Nephron progenitor cell (in vitro differentiated cells): ENCODE measurements at regions not wholly inside any gene's neighbourhood (a gene's known extent, or its start where the extent isn't known, plus 50 kb on each side); places are given as distances from the start of the nearest gene placed in this dataset.

Source experiments
- DNase-seq: peaks from one replicate; pipeline ENCODE4 v3.0.0; 2021
- H3K27ac Mint-ChIP-seq: 2 replicates; pipeline ENCODE4 v1.8.0; 2021; ENCODE audit warnings: mild to moderate bottlenecking, moderate library complexity, mixed read lengths
- H3K27me3 Mint-ChIP-seq: 2 replicates; pipeline ENCODE4 v1.8.0; 2021; ENCODE audit warnings: mild to moderate bottlenecking, low read depth, mixed read lengths; ENCODE audit not compliant: poor library complexity
- H3K36me3 Mint-ChIP-seq: 2 replicates; pipeline ENCODE4 v1.8.0; 2021; ENCODE audit warnings: low read depth, mixed read lengths
- H3K4me1 Mint-ChIP-seq: 2 replicates; pipeline ENCODE4 v1.8.0; 2021; ENCODE audit warnings: mixed read lengths
- H3K4me3 Mint-ChIP-seq: 2 replicates; pipeline ENCODE4 v1.8.0; 2021; ENCODE audit warnings: mild to moderate bottlenecking, moderate library complexity, mixed read lengths
- H3K9me3 Mint-ChIP-seq: 2 replicates; pipeline ENCODE4 v1.8.0; 2021; ENCODE audit warnings: mild to moderate bottlenecking, moderate library complexity, mixed read lengths
- TF ChIP-seq, protein P1 (sequence below): fragments of 200-600 bp; sonication (generic); IDR thresholded peaks from 2 replicates; pipeline ENCODE4 v1.5.0; 2021; ENCODE audit warnings: antibody characterized with exemption

DNA sequence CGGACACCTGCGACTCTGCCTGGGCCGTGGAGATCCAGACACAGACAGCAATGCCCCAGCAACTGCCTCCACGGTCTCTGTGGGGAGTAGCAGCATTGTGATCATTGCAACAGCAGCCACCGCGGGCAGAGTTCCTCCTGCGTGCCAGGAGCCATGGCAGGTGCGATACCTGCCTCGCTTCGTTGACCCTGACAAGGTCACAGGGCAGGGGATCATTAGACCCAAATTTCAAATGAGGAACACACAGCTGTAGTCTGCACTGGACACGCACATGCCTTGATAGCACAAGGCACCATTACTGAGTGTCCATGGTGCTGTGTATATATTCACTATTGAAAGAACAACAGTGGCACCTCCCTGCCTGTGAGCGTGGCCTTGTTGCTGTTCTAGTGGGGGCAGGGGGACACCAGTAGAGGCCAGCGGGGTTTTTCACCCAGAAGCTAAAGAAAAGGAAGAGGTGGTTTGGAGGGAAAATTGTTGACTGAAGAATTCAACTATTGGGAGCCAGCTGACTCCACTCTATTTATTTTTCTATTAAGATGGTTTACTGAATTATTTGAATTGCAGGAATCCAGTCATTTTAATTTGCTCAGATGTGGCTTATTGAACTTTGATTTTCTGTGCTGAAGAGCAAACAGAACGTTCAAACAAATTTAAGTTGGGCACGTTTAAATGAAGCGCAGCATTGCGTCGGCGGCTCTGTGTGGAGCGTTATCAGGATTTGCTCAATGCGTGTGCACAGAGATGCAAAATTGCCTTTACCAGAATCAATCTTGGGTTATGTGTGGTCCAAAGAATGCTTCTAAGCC, 60.2 kb upstream of the RPS6KA2 start:
- H3K36me3 Mint-ChIP-seq: no peaks in the 10 kb centered on the region
- TF ChIP-seq, protein P1, sequence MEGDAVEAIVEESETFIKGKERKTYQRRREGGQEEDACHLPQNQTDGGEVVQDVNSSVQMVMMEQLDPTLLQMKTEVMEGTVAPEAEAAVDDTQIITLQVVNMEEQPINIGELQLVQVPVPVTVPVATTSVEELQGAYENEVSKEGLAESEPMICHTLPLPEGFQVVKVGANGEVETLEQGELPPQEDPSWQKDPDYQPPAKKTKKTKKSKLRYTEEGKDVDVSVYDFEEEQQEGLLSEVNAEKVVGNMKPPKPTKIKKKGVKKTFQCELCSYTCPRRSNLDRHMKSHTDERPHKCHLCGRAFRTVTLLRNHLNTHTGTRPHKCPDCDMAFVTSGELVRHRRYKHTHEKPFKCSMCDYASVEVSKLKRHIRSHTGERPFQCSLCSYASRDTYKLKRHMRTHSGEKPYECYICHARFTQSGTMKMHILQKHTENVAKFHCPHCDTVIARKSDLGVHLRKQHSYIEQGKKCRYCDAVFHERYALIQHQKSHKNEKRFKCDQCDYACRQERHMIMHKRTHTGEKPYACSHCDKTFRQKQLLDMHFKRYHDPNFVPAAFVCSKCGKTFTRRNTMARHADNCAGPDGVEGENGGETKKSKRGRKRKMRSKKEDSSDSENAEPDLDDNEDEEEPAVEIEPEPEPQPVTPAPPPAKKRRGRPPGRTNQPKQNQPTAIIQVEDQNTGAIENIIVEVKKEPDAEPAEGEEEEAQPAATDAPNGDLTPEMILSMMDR: no peak
- H3K27ac Mint-ChIP-seq: peak overlapping the region; percentile 52
- peaks cover 14% of the 10 kb centered on the region for H3K27me3 Mint-ChIP-seq
- H3K4me3 Mint-ChIP-seq: peak overlapping the region; percentile 61
- H3K9me3 Mint-ChIP-seq: no peaks in the 10 kb centered on the region
- DNase-seq: no peak
- H3K4me1 Mint-ChIP-seq: peaks cover 53% of the 10 kb centered on the region

DNA sequence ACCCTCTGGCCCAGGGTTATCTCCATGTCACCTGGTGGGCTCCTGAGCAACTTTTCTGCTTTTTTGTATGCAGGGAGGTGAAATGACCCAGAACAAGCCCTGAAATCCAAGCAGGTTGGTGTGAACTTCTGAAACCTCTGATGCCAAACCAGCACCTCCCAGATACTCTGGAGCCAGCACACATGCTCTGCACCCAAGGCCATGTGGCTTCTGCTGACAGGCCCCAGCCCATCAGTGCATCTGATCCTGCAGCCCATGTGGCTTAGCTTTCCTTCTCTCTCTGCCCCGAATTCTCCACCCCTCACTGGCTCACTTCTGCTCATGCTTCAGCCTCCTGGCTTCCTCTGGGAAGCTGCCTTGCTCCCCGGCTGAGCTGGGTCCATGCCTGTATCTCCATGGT, 59.3 kb upstream of the RPS6KA2 start:
- peaks cover 16% of the 10 kb centered on the region for H3K27me3 Mint-ChIP-seq
- peaks cover 50% of the 10 kb centered on the region for H3K4me1 Mint-ChIP-seq
- no peaks in the 10 kb centered on the region for H3K9me3 Mint-ChIP-seq

DNA sequence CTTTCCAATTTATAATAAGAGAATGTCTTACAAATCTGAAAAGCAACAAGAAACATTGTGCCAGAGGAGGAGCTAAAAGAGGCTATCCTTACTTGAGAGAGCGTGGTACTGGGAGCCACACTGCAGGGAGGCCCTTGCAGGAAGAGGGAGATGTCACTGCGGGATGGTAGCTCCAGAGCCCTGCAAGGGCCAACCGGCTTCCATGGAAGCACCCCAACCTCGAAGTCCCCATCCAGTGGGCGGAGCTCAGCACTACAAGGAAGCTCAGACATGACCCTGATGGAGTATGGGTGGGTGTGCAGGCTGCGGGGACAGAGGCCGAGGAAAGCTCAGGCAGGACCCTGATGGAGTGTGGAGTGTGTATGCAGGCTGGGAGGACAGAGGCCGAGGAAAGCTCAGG, 57.8 kb upstream of the RPS6KA2 start:
- TF ChIP-seq, protein P1: no peak
- H3K27ac Mint-ChIP-seq: peak overlapping the region; percentile 94
- peaks cover 3% of the 10 kb centered on the region for H3K9me3 Mint-ChIP-seq
- peaks cover 43% of the 10 kb centered on the region for H3K4me1 Mint-ChIP-seq
- no peak for DNase-seq
- peaks cover 16% of the 10 kb centered on the region for H3K27me3 Mint-ChIP-seq
- no peak overlapping the region for H3K4me3 Mint-ChIP-seq
- H3K36me3 Mint-ChIP-seq: no peaks in the 10 kb centered on the region

More for the DNA sequence above, 59.3 kb upstream of the RPS6KA2 start:
- Mint-ChIP-seq H3K27ac (no peak overlapping the region), H3K4me3 (no peak overlapping the region), H3K36me3 (no peaks in the 10 kb centered on the region)
- TF ChIP-seq, protein P1: no peak
- DNase-seq: no peak

DNA sequence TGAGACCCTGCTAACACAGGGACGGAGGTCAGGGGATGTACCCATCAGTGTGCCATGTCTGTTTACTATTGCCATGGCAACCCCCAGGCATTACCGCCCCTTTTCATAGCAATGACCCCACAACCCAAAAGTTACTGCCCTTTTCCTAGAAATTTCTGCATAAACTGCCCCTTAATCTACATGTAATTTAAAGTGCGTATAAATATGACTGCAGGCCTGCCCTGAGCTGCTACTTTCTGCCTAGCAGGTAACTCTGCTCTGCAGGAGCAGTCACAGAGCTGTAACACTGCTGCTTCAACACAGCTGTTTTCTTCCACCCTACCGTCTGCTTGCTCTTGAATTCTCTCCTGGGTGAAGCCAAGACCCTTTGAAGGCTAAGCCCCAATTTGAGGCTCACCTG, 57.1 kb upstream of the RPS6KA2 start:
- DNase-seq: no peak
- no peaks in the 10 kb centered on the region for H3K36me3 Mint-ChIP-seq
- H3K27ac Mint-ChIP-seq: no peak overlapping the region
- peaks cover 16% of the 10 kb centered on the region for H3K27me3 Mint-ChIP-seq
- peaks cover 41% of the 10 kb centered on the region for H3K4me1 Mint-ChIP-seq
- H3K4me3 Mint-ChIP-seq: no peak overlapping the region
- H3K9me3 Mint-ChIP-seq: peaks cover 3% of the 10 kb centered on the region
- TF ChIP-seq, protein P1: no peak

DNA sequence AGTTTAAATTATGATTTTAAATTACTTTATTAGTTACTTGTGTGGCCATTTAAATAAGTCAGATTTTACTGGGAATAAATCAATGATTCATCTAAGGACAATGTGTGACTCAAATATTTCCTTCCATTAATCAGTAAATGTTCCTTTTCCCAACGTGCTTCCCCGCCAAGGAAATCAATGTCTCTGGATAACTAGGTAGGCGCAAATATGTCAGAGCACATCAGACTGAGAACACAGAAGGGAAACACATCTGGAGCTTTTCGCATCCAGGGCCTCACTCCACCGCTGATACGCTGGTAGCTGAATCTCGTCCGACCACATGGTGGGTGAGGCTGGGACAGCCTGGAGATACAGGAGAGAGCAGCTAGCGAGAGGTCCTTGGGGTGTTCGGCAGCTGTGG, 56.4 kb upstream of the RPS6KA2 start:
- peaks cover 16% of the 10 kb centered on the region for H3K27me3 Mint-ChIP-seq
- TF ChIP-seq, protein P1: no peak
- peaks cover 3% of the 10 kb centered on the region for H3K36me3 Mint-ChIP-seq
- no peak for DNase-seq
- no peak overlapping the region for H3K27ac Mint-ChIP-seq
- no peak overlapping the region for H3K4me3 Mint-ChIP-seq
- H3K4me1 Mint-ChIP-seq: peaks cover 37% of the 10 kb centered on the region
- peaks cover 7% of the 10 kb centered on the region for H3K9me3 Mint-ChIP-seq

DNA sequence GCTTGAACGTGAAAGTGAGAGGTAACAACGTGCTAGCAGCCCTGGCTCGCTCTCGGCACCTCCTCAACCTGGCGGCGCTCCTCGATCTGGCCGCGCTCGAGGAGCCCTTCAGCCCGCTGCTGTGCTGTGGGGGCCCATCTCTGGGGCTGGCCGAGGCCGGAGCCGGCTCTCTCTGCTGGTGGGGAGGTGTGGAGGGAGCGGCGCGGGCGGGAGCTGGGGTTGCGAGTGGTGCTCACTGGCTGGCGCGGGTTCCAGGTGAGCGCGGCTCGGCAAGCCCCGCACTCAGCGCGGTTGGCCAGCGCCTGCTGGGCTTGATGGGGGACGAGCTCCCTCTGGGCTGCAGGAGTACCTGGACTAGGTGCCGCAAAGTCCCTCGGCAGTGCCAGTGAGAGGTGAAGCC, 52.5 kb upstream of the RPS6KA2 start:
- peaks cover 5% of the 10 kb centered on the region for H3K27me3 Mint-ChIP-seq
- H3K4me3 Mint-ChIP-seq: no peak overlapping the region
- no peak for DNase-seq
- H3K27ac Mint-ChIP-seq: no peak overlapping the region
- TF ChIP-seq, protein P1: no peak
- H3K9me3 Mint-ChIP-seq: peaks cover 18% of the 10 kb centered on the region
- peaks cover 19% of the 10 kb centered on the region for H3K4me1 Mint-ChIP-seq
- H3K36me3 Mint-ChIP-seq: peaks cover 7% of the 10 kb centered on the region
